HG02759 (cell line): ENCODE measurements at regions not wholly inside any gene's neighbourhood (a gene's known extent, or its start where the extent isn't known, plus 50 kb on each side); places are given as distances from the start of the nearest gene placed in this dataset.
"Not testable (repeated sequence)": the region's sequence is repeated elsewhere in the genome, so short reads cannot be mapped to it uniquely, and the experiment has no call there.

Experiments
- ATAC-seq: cut with Tn5 transposase; IDR thresholded peaks from one replicate; pipeline ENCODE4 v1.9.1; 2021; ENCODE audit warnings: mild to moderate bottlenecking, moderate library complexity; ENCODE audit not compliant: unreplicated experiment

DNA sequence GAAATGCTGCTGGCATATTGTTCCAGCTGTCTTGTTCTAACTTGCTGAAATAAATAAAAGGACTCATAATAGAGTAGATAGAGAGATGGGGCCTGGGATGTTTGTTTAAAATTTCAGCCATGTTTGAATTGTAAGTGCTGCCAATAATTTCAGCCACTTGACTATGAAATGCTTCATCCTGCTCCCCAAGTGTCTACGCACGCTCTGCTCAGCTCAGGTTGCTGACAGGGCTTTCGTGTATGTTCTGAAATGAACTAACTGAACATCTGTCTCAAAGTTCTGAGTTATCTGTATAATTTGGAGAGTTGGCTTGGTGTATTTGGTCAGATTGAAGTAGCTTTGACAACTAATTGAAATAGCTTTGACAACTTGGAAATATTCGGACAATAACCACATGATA is 387.8 kb downstream of the BMP2 start:
- no peak for ATAC-seq

DNA sequence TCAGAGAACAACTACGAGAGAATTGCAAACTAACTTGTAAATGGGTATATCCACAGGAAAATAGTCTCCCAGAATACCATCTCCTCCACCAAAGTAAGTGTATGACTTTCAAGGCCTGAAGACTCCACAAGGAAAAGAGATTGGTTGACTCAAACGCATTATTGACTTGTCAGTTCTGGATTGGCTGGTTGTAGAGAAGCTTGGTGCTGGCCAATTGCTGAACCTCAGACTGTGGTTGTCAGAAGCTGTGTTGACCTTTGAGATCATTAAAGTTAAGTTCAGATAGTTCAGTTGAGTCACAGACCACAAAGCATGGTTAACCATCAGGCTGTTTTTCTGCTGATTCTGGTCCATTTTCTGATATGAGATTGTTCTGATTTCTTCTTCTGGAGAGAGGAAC is 388.3 kb downstream of the BMP2 start:
- ATAC-seq: no peak

DNA sequence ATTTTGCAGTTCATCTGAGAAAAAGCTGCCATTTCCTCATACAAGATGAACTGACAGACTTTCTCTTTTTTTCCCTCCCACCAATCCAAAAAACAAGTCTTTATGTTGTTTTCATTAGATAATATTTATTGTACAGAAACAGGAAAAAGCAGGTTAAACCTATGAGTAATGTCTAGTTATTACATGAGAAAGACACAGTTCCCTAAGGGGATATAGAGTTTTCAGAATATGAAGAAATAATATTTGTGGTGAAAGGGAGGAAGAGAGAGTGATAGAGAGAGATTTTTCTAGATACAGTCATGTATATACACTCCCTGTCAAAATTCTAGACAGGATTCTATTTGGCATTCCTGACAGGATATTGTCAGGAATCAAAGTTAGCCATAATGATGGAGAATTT is 392.4 kb downstream of the BMP2 start:
- ATAC-seq: no peak

DNA sequence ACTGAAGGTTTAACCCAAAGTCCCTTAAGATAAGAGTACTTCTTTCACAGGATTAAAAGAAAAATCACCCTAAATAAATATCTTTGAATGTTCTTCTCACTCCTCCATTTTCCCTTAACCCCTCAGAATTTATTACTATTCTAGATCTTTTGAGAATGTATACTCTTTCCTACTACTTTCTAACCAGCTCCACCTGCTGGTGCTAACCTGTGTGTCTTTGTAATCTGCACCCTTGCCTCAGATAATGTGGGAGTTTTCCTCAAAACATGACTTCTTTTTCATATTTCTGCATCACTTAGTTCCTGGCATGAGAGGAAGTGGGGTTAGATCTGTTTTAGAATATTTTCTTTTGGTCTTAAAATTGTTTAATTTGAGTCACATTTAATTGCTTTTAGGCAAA is 394.2 kb downstream of the BMP2 start:
- no peak for ATAC-seq

DNA sequence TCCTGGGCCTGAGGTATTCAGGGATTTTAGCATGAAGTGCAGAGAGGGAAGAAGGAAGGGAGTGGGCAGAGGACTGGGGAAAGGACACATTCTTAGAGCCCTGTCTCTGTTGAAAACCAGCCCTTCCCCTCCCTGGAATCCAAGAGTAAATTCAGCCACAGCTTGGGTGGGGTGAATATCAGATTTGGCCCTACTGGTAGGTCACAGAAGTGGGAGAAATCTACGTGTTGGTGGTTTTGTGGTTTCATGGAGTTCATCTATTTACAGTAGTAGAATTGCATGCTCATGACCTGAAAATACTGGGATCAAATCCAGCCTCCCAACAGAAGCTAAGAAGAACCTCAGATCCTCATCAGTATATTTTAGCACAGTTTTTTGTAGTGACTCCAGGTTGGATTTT is 404.4 kb downstream of the BMP2 start:
- ATAC-seq: no peak

DNA sequence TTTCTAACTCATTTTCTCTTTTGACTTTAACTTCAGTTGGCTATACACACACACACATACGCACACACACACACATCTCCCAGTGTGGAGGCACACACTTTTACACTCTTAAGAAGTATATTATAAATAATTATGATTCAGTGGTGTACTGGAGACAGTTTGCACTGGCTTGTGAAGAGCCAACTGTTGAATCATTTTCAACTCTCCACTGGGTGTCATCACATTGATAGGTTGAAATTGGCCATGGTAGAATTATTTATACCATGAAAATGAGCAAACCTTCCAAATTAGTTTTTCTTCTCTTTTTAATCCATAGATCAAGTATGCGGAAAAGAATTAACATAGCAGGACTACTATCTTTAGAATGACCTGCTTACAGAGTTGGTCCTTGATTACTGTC is 407.1 kb downstream of the BMP2 start:
- ATAC-seq: no peak

DNA sequence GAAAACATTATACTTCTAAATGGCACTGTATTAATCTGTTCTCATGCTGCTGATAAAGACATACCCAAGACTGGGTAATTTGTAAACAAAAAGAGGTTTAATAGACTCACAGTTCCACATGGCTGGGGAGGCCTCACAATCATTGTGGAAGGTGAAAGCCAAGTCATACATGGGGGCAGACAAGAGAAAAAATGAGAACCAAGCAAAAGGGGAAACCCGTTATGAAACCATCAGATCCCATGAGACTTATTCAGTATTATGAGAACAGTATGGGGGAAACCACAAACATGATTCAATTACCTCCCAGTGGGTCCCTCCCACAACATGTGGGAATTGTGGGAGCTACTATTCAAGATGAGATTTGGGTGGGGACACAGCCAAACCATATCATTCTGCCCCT is 408.3 kb downstream of the BMP2 start:
- not testable (repeated sequence) for ATAC-seq

DNA sequence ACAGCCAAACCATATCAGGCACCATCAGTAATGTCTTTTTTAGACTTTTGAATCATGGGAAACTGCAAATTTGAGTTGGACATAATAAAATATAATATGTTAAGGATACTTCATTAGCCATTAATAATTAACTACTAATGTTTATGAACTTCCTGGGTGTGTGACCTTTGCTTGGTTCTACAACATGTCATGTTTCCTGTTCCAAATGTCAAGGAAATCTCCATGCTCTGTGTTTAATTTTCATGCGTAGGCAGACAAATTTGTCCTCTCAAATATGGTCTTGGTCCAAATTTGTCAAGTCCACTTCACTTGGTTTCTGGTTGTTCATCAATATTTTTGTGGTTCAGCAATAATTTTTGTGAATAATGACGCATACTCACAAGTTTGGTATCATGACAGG is 410.5 kb downstream of the BMP2 start:
- no peak for ATAC-seq

DNA sequence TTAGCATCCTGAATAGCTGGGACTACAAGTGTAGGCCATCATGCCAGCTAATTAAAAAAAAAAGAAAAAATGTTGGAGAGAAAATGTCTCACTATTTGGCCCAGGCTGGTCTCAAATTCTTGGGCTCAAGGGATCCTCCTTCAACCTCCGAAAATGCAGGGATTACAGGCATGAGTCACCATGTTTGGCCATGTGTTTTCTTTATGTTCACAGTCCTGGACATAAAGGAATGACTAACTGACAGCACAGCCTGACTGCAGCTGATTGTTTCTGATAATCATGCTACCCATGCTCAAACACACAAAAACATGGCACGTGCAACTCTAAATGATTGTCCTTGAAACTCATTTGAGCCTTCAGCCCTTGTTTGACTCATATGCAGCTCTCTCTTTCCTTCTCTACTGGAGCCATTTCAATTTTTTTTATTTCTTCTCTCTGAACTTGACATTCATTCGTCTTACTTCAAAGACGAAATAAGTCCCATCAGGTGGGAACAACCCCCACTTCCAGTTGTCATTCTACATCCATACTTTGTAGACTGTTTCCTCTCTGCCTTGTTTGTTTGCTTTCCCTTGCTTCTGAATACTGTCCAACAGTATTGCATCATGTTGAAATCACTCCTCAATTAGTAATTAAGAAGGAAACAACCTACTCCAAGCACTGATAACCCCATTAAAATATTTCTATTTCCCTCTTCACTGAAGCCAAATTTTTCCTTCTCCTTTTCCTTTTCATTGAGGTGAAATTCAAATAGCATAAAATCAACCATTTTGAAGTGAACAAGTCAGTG is 413.0 kb downstream of the BMP2 start:
- no peak for ATAC-seq

DNA sequence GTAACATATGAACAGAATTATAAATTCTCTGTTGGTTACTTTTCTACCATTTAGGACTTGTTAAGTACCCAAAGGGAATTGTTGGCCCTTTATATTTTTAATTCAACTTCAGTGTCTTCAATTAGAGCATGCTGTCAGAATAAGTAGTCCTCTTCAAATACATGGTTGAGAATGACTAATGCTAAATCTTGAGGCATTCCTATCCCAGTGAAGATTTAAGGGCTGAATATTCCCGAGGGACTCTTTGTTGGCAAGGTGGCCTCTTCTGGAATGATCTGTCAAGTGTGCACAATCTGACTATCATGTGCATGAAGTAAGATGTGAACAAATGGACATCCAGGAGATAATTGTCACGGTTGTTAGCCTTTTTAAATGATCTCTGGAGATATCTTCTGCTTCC is 421.7 kb downstream of the BMP2 start:
- no peak for ATAC-seq

DNA sequence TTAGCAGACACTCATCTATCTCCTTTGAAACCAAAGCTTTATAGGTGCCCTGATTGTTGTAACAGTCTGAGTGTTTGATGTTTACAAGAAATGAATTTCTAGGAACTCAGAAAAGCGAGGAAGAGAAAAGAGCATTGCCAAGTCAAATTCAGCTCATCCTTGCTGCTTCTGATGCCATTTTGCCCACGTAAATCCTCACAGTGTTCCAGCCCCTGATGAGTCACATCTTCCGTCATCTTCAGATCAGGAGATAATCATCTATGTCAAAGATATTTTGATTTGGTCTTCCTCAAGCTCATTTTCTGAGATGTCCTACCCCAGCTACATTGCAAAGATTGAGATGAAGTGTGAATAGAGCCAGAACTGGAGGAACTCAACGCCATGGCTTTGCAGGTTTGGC is 426.2 kb downstream of the BMP2 start:
- no peak for ATAC-seq

DNA sequence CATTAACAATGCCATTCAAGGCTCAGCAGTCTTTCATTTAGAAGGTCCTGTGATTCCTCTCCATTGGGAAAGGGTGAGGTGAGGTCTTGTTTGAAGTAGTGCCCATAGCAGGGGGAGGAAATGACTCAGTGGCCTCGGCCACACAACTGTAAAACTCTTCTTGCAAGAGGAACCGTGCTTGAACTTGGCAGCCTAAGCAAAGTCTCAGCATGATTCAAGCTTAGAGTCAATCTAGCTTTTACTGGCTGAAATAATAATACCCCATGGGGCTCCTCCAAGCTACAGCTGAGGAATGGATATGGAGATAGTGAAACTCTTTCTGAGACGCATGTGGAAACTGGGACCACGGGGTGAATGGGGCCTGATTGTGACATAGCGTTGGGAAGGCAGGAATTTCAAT is 428.2 kb downstream of the BMP2 start:
- no peak for ATAC-seq

DNA sequence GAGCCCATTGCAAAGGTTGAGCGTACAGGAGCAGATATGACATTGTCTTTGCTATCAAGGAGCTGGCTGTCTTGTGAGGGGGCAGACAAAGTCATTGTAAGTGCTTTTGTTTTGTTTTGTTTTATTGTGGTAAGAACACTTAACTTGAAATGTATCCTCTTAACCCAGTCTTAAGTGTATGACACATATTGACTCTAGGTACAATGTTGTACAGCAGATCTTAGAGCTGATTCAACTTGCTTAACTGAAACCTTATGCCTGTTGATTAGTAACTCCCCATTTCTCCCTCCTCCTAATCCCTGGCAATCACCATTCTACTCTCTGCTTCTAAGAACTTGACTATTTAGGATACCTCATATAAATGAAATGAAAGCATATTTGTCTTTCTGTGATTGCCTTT is 429.0 kb downstream of the BMP2 start:
- no peak for ATAC-seq

DNA sequence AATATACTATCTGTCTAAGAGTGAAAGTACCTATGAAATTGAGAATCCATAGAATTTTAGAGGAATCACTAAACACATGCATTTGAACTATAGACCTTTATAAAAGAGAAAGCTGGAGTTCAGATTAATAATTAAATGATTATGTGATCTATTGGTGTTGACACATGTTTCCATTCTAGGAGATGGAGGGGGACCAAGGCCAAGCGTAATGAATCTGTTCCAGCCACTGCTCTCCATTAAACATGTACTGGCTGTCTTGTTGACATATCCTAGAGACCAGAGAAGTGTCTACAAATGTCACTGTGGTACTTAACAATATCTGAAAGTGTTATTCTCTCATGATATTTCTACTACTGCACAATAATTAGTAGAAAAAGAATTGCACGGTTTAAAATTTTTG is 432.4 kb downstream of the BMP2 start:
- ATAC-seq: no peak

DNA sequence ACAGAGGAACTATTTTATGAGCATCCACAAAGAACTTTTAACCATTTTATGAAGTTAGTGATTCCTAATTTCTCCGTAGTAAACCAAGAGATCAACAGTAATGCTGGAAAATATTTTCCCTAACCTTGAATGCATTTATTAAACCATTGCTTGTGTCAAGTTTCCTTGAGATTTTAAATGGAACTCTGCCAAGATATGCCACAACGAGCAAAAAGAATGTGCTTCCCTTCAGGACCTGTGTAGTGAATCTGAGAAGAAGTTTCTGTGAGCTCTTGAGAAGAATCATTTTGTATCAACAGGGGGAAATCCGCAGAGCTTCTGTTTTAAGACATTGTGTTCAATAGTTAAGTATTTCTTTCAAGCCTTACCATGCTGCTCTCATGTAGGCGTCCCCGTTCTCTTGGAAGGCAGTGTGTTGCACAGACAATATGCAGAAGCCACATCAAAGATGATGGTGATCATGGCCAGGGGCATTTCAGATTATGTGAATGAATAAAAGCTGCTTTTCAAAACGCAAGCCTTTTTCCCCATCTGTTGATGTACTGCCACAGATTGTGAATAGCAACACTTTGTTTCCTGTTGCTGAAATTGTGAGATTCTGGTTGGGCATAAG is 439.8 kb downstream of the BMP2 start:
- no peak for ATAC-seq

DNA sequence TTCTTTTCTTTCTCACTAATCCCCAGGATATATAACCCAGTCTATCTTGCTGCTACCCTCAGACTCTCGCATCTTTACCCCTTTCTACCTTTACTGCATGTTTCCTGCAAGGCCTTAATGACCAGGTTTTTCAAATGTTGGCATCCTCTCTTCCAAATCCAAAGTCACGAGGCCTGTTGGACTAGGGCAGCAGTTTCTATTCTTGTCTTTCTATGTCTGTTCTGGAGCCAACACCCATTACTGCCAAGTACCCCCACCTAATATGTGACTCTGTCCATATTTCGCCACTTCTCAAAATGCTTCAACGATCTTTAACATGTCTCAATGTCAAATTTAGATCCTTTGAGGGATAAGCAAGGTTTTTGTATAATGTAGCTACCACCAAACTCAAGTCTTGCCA is 443.4 kb downstream of the BMP2 start:
- no peak for ATAC-seq

DNA sequence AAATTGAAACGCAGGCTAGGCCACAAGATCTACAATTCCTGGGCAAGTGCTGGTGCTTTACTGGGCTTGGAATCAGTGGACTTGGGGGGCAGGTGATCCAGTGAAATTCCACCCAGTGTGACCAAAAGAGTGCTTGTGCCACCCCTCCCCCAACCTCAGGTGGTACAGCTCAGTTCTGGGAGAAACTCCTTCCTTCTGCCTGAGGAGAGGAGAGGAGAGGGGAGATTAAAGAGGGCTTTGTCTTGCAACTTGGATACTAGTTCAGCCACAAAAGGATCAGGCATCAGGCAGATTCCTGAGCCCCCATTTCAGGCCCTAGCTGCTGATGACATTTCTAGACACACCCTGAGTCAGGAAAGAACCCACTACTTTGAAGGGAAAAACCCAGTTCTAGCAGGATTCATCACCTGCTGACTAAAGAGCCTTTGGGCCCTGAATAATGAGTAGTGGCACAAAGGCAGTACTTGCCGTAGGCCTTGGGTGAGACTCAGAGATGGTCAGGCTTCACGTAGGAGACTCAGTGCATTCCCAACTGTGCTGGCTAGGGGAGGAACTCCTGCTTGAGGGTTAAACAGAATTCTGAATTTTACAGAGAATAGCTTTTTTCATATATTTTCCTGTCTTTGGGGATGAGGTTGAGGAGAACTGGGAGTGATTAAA is 446.7 kb downstream of the BMP2 start:
- ATAC-seq: no peak

DNA sequence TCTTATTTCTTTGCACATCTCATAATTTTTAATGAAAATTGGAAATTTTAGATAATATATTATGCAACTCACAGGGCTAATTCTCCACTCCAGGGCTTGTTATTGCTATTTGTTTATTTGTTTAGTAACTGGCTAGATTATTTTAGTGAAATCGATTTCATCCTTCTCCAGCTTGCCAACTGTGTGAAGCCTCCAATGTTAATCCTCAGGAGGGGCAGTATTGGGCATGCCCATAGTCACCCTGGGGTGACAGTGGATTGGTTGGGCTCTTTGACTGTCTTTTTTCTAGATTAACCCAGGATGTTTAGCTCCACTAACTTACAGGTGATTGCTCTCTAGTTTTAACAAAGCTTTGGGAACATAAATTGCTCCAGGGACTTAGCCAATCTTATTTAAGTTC is 450.1 kb downstream of the BMP2 start:
- ATAC-seq: no peak

DNA sequence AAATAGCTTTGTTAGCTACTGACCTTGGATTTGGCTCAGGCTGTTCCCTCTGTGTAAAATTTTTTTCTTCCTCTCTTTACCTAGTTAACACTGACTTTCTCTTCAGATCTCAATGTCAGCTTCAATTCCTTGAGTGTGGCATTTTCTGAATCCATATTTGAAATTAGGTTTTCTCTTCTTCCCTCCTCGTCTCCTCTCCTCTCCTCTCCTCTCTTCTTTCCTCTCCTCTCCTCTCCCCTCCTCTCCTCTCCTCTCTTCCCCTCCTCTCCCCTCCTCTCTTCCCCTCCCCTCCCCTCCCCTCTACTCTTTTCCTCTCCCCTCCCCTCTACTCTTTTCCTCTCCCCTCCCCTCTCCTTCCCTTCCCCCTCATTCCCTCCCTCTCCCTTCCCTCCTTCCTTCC is 453.3 kb downstream of the BMP2 start:
- ATAC-seq: no peak

DNA sequence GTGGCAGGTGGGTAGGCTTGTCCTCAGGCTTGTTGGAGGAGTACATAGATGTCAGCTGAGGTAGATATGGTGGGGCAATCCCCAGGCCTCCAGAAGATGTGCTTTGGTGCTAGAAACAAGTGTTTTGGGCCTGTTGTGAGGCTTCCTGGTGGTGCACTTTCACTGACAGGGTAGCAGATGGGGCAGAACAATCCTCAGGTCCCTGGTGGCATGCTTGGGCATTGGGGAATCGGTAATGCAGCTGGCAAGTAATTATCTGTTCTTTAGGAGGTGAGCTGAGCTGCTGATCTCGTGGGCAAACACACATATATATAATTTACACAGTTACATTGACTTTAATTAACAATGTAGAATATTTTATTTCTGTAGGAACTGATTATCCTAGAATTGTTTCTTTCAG is 458.7 kb downstream of the BMP2 start:
- ATAC-seq: no peak

DNA sequence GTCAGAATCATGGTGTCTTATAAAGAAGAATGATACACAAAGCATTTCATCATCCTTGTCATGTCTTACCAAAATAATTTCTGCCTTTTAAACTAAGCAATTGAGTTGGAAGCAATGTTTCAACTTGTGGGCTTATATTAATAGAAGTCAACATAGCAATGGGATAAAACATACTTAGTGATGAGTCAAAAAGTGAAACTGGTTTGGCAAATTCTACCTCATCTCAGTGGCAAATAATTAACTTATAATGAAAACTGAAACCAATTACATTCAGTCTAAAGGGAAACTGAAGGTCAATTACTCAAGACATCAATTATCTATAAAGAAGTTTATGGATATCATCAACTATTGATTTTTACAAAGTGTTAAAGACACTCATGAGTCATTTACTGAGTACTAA is 463.8 kb downstream of the BMP2 start:
- peak; percentile 93 for ATAC-seq

DNA sequence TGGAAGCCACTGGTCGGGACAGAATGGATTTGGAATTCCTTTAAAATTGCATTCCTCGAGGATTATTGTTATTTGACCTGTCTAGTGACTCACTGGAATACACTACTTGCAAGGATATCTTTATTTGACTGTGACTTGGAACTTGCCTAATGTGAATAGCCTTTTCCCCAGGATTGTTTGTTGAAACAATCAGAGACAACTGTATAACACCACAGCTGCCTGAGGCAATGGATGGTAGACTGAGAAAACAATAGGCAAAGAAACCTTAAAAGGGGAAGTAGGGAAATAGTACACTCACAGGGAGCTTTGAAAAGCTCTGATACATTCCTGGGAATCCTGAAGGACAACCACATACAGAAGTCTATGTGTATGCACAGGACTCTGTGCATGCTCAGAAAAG is 465.3 kb downstream of the BMP2 start:
- ATAC-seq: no peak
